ENCODE measurements at regions not wholly inside any gene's neighbourhood (a gene's known extent, or its start where the extent isn't known, plus 50 kb on each side); places are given as distances from the start of the nearest gene placed in this dataset.

DNA sequence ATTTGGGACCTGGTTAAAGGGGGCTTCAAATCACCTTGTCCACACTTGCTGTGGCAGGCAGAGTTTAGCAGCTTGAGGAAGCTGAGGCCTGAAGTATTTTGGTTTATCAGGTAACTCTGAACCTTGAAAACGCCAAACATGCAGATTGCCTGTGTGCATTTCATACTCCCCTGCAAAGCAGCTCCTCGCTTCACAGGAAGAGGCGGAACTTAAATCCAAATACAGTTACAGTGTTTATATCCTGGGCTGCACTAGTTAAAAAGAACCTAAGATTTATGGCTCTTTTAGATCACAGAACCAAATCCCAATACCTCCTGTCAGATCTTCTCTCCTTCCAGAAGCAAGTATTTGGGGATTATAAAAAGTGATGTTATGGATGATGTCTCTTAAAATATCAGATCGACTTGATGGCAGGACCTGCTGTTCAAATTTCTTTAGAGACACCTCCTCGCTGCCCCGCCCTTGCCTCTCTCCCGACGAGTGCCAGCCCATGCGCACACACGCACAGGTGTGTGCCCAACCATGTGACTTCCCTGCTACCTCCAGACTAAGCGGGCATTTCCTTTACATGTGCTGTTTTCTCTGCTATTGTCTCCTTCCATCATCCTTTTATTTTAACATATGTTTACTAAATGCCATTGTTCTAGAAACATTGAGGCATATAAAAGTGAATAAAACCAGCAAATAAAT, 224.6 kb upstream of the FOXQ1 start:
- no peak for DNase-seq (ENCODE audit: low spot score)

DNA sequence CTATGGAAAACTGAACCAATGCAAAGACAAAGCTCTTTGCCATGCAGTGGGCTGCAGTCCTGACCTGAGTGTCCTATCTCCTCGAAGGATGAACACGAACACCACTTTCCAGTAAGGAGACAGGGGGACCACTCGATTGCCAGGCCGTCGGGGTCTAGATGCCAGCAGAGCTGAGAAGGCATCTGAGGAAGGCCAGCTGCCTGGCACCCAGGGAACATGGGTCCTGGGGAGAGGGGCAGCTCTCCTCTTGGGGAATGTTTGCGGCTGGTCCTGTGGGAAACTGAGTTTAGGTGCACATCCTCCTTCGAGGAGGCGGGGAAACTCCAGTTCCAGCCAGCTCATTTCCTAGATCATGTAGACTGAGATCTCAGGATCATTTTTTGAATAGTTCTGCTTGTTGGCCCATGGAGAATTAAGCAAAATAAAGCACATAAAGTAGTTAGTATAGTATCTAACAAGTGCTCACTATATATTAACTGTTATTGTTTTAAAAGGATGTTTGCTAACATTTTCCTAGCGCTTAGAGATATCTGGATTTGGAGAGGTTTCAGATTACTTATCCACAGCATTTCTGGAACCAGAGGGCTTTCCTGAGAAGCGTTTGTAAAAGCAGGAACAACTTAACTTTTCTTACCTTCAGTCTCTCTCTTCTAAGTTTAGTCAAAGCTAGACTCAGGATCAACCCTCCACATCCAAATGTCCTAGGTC, 225.3 kb upstream of the FOXQ1 start:
- DNase-seq (ENCODE audit: low spot score), result no peak

DNA sequence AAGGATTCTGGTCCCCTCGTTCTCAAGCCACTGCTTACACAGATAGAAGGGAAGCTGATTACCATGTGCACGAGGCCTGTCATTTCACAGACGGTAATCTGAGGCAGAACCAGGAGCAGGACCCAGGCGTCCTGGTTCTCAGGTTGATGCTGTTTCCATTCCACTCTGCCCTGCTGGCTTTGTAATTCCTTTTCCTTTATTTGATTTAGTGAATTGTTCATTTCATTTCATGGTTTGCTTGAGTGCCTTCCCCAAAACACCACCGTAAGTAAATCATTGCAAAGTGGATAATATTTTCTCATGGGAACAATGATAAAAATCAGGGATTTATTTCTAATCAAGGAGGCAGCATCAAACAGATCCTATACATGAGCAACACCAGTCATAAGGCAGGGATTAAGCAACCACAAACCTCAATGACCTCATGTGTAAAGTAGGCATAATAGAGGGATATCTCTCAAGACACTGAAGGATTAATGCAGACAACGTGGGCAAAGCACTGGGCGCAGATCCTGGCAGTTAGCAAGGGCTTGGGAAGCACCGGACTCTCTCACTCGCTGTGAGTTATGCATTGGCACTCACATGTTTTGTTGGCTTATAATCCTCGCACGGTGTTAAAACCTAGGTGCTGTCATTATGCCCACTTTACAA, 229.5 kb upstream of the FOXQ1 start:
- no peak for DNase-seq (ENCODE audit: low spot score)

DNA sequence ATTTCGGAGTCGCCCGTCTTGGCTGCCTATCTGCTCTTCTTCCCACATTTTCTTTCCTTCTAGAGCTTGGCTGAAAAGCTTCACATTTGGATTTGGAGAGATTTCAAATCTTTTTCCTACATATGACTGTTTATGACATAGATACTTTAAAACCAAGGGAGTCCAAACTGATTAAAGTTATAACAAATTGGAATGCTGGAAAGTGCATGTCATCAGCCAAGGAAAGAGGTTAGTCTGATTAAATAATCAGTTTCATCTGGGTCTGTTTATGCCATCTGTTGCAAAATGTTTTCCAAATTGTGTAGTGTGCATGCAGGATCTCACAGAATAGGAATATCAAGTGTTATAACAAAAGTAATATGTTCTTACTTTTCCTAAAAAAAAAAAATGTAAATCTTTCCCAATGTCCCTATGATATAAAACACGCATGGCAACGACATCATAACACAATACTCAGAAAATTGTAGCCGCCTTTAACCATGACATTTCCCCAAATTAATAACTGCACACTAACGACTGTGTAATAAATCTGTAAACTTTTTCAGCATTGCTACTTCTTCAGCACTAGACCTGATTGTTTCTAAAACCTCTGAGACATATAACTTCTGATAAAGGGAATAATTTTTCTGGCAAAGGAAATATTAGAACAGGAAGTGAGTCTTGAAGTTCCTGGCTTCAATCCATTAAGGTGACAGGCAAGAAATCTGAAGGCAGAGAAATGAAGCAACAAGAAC, 230.2 kb upstream of the FOXQ1 start:
- DNase-seq (ENCODE audit: low spot score), result no peak

DNA sequence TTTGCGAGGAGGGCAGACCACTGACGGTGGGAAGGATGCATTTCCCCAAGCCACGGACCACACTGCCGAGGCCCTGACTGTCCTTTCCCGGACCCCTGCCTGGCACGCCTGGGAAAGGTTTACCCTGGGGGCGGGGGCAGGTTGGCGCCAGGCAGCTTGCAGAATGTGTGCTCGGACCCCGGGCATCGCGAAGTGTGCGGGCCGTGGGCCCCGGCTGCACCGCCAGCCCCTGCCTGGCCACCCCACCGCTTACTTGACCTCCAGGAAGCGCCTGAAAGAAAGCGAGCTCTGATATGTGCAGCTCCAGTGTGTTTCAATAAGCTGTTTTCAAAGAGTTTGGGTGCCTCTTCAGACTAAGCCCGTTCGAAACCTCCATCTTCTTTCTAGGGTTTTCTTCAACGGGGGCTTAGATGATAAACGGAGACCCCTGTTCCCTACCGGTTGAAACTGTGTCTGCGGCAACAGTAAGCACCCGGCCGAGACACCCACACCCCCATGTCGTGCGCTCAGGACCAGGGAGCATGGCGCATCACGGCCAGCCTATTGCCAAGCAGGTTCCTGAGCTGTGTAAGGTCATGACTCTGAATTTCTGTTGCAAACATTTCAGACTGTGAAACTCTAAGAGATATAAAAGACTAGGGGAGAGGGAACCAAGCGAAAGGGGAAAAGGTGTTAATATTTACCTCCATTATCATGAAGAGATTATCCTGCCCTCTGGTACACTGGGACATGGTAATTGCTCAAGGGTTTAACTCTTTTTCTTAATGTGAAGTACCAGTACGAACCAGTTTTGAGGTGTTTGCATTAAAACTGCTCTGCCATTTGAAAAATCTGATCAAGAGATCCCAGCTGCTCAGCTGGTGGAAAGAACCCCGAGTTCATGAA, 231.2 kb upstream of the FOXQ1 start:
- no peak for DNase-seq (ENCODE audit: low spot score)

DNA sequence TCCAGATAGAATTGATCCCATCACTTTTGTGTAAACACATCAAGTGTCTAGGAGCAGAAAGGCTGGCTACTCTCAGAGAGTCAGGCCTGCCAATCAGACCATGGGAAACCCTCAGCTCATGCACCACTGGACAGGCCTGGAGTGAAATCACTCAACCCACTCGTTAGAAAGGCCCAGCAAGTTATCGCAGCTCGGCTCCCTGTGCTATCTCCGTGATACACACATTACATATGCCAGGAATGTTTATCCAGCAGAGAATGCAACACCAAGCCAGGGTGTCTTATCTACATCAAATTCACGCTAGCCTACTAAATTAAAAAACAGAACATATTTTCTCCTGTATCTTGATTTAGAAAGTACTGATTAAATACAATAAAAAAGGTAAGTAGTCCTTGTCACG, 232.4 kb upstream of the FOXQ1 start:
- DNase-seq (ENCODE audit: low spot score), result no peak

DNA sequence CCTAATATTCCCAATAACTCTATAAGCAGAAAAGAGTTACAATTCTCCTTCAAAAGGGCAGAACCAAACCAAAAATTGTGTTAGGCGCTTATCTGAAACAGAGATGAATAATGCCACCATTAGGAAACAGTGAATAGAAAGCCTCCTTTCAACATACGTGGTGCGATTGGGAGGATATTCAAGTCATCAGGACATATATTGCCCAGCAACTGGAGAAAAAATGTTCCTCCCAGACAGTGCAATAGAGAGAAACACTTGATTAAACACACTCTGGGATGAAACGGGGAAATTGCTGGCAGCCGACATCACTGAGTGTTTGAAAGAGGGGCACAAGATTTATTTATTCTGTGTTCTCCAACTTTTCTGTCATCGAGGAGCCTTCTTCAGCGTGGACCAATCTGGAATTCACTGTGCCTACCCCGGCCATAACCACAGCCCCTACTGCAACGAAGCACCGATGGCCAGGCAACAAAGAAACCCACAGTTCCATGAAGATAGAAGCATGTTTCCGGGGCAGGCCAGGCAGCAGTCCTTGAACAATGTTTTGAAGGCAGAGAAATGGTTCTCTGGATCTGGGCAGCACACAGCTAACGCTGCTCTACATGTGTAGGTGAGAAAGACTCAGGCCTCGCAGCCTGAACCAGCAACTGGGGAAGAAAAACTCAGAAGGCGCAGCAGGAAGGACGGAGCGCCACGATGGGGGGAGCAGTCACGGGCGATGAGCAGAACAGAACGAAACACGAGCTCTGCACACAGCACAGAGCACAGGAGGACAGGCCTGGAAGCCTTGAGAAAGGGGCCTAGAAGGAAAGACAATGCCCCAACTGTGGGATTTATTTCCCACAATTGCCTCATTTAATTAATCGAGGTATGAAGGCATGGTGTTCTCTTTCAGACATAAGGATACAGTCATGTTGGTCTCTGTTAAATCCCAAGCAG, 234.2 kb upstream of the FOXQ1 start:
- no peak for DNase-seq (ENCODE audit: low spot score)

DNA sequence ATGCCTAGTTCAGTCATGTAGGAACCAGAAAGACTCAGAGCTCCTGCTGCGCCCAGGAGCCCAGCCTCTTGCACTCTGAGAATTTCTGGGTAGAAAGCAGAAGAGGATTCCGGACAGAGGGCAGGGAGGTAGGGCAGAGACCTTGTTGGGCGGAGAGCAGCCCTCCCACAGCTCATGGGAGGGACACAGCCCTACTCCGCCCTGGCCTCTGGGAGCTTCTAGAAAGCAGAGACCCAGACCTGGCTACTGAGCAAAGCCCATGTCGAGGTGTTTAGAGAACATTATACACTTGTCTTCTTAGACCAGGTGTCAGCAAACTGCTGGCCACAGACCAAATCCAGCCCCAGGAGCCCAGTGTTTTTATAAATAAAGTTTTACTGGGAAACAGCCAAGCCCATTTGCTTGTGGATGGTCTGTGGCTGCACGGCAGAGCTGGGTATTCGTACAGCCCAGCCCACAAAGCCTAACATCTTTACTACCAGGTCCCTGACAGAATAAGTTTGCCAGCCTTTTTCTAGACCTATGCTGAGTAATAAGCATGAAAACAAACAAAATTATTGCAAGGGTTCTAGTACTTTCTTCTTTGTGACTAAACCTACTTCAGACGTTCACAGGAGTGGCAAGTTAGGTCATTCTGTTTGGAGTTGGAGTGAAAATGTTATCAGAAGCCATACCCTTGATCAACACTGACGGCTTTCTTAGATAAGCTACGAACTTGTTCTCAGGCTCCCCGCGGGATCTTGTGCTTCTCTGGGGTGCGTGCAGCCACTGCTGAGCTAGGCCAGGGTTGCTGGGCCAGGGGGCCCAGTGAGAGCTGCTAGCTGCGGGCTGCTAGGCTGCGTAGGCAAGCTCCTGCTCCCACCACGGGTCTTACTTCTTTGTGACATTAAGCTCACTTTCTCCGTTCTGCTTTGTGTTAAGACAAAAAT, 235.1 kb upstream of the FOXQ1 start:
- no peak for DNase-seq (ENCODE audit: low spot score)

DNA sequence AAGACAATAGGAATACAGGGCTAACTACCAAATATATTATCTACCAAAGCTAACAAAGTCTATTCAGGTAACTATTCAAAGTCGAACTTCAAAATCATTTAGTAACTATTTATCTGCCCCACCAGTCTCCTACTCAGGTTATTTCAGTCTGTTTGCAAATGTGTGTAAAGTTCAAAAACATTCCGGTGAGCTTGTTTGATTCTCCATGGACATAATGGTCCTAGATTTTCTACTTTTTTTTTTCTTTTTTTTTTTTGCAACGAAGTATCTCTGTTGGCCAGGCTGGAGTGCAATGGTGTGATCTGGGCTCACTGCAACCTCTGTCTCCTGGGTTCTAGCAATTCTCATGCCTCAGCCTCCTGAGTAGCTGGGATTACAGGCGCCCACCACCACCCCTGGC, 236.0 kb upstream of the FOXQ1 start:
- DNase-seq (ENCODE audit: low spot score), result no peak

DNA sequence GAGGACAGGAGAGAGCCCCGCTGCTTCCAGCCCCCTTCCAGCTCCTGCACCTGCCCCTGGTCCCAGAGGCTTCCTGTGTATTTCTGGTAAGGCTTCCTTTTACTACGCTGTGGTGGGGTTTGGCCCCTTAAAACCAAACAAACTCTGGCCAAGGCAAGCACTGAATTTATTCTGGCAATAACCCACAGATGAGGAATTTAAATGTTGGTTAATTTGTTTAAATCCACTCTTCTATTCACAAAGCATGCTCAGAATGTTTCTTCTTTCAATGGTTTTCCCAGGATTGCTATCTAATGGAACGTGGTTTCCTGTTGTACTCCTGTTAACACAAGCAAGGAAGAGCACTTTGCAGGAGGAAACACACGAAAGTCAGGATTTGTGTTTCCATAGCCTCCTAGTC, 236.5 kb upstream of the FOXQ1 start:
- DNase-seq (ENCODE audit: low spot score), result no peak

DNA sequence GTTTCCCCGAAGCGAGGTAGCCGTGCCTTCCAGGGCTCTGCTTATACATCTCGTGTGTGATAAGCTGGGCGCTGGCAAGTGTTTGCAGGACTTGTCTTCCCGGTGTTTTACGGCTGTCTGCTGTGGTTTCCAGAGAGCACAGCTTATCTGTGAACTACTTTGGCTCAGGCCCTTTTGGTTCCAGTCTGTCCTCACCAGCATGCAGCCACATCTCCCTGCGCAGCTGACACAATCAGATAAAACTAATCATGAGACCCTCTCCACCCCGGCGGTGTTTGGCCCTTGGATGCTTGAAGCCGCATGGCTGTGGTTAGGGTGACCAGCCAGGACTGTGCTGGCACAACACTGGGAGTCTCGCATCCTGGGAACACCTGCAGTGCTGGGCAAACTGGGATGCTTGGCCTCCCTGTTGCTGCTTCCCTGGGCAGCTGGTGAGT, 241.8 kb upstream of the FOXQ1 start:
- DNase-seq (ENCODE audit: low spot score), result no peak

DNA sequence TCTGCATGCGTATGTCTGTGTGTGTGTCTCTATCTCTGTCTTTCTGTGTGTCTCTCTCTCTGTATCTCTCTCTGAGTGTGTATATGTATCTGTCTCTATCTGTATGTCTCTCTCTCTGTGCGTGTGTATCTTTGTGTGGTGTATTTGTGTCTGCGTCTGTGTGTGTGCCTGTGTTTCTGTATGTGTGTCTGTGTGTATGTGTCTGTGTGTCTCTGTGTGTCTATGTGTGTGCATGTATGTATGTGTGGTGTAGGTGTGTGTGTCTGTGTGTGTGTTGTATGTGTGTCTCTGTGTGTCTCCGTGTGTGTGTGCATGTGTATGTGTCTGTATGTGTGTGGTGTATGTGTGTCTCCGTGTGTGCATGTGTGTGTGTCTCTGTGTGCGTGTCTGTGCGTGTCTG, 243.0 kb upstream of the FOXQ1 start:
- no peak for DNase-seq (ENCODE audit: low spot score)

DNA sequence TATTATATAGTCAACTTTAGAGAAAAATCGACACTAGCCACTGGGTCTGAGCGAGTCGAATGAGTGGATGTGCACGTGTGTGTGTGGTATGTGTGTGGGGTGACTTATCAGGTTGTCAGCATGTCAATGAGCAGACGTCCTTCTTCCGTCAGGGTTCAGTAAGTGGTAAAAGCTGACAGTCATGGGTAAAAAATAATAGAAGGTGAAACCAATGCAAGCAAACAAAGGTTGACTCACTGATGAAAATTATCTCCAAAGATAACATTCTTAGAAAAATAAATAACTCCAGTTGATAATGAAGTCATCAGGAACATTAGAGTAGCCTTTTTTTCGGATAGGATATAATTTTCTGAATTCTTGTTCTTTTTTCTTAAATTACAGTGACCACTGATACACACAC, 243.8 kb upstream of the FOXQ1 start:
- DNase-seq (ENCODE audit: low spot score), result no peak

DNA sequence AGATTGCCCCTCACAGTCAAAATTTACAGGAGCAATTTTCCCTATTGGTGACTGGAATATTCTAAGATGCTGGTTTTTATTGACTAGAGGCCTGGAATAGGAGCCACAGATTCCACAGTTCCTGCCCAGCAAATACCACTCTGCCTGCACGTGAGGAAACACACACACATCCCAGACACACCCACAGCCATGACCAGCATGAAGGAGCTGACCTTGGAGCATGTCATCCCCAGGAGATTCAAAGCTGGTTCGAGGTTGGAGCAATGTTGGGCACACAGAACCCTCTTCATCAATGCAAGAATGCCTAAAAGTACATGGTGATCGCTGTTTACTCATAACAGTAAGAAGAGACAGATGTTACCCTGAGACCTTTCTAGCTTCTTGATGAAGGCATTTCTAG, 244.6 kb upstream of the FOXQ1 start:
- DNase-seq (ENCODE audit: low spot score), result no peak

DNA sequence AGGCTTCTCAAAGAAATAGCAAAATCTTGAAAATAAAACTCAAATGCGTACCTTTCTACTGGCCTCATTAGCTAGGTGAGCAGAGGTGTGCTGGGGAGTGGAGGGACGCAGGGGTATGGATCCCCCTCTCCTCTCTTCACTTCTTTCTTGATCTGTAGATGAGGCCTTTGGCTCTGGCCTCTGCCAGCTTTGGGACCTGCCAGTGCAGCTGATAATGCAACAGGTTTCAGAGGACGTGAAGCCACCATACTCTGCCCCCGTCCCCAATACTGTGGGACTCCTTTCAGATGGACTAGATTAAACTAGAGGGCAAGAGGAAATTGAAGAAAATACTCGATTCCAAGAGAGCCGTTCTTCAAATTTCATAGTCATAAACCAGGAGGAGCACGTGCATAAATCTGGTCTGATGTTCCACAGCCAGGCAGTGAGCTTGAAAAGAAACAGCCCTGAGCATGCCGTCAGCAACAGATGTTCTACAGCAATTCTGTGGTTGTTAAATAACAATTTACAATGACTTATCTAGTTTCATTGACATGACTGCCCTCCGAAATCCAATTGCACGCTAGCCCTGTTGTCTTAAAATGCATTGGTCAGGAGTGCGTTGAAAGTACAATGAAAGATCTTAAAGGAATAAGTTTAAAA, 245.3 kb upstream of the FOXQ1 start:
- DNase-seq (ENCODE audit: low spot score), result no peak

DNA sequence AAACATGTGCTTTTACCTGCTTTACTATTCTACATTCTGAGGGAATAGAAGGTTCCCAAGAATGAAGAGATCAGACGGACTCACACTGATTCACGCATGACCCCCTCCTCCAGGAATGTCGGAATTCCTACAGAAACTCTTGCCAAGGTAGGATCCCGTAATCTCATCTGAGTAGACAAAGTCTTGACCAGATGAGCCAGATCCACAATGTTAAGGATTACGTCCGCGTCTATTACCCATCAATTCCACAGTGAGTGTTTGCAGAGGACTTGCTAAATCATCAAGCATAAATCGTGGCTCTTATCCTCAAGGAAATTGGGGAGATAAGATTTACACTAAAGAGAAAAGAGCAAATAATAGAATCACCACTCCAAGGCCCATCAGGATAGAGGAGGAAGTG, 245.9 kb upstream of the FOXQ1 start:
- DNase-seq (ENCODE audit: low spot score), result no peak

DNA sequence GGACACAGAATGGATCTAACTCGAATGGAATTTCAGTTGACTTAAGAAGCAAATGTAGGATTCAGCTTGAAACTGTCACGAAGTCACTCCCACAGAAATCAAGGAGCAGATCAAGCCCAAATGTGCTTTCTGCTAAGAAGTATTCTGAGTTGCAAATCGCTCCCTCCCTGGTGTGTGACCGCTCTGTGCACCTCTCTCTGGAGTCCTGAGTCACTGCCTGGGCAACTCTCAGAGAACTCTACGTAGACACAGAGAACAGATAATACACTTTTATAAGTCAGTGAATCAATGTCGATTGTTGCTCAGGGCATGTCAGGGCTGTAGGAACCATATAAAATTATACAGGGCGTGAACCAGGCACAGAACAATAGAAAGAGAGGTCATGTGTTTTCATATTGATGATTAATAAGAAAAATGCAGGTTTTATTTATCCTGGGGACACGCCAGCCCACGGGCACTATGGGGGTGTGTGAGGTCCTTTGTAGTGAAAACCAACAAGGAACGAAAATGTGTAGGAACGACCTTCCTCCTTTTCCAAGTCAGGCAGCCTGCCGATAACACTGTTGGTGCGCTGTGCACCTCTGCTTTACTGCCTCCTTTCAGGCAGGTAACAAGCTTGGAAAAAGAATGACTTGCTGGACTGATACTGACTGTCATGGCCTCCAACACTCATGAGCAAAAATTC, 248.1 kb upstream of the FOXQ1 start:
- no peak for DNase-seq (ENCODE audit: low spot score)

DNA sequence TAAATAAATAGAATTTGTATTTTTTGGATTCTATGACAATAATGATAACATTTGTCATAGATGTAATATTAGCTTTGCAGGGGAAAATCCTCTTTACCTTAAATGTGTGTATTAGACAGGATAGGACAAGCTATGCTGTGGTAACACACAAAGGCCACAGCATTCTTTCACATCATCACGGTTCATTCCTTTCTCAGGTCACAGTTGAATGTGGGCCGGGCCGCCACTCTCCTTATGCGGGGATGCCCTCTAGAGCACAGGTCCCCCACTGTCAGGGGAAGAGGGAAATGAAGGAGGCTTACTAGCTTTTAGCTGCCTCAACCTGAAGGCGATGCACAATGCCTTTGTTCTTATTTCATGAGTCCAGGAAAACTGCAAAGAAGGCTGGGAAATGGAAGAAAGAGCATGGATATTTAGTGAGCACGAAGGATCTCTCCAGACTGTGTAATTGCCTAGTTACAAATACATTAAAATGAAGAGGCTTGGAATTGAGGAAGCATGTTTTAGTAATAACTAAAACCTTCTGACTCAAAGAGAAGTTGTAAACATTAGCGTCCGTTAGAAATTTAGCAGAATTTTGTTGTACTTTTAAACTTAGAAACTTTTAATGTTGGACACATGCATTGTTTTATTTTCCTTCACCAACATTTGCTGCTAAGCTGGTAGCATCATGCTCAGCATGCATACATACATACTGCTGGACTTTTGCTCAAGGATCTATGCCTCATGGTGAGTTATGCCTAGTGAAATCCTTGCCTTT, 248.9 kb upstream of the FOXQ1 start:
- peak; percentile 26 for DNase-seq (ENCODE audit: low spot score)
